ENCODE measurements at regions not wholly inside any gene's neighbourhood (a gene's known extent, or its start where the extent isn't known, plus 50 kb on each side); places are given as distances from the start of the nearest gene placed in this dataset.

DNA sequence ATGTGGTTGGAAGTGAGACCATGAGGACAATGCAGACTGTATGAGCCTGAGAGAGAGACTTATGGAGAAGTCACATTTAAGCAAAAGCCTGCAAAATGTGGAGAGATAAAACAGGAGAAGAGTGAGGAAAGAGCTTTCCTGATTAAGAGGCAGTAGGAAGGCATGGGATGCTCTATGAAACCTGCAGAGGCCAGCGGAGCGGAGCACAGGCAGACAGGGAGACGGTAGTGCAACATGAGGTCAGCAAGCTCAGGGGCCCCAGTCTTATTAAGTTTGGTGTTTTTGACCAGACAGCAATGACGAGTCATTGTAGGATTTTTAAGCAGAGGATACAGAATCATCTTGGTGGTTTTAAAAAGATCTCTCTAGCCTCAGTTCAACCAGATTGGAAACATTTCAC is 721.5 kb upstream of the GOLIM4 start:
- no peak for TF ChIP-seq CTCF (conservative IDR thresholded peaks at IDR 0.05)
- Histone ChIP-seq H3K9ac (ENCODE audit: extremely low read depth, low read length, poor library complexity, severe bottlenecking) (no peak overlapping the region), H3K27me3 (ENCODE audit: control insufficient read depth, insufficient read depth, low read length, poor library complexity, severe bottlenecking) (no peaks in the 10 kb centered on the region), H3K36me3 (ENCODE audit: control insufficient read depth, insufficient read depth, low read length) (no peaks in the 10 kb centered on the region), H3K27ac (ENCODE audit: low read depth, low read length) (no peak overlapping the region), H3K4me1 (ENCODE audit: control insufficient read depth, insufficient read depth, low read length) (no peaks in the 10 kb centered on the region), H3K4me3 (ENCODE audit: low read length) (no peak overlapping the region), H3K9me3 (ENCODE audit: control insufficient read depth, low read length) (no peaks in the 10 kb centered on the region)
- Mint-ChIP-seq H3K4me1 (peaks cover 17% of the 10 kb centered on the region), H3K27ac (no peak overlapping the region), H3K9me3 (no peaks in the 10 kb centered on the region), H3K27me3 (ENCODE audit: insufficient read depth) (no peaks in the 10 kb centered on the region), H3K4me3 (no peak overlapping the region), H3K36me3 (ENCODE audit: low read depth) (no peaks in the 10 kb centered on the region)
- no peak for DNase-seq
- 84 to 93% methylated on average over 4 of the region's 4 CpGs for WGBS, 2 experiments (ENCODE audit: insufficient coverage in 1 of 2, insufficient read length in 1 of 2)

GRCh38 chr3:168815946-168816345 is 720.2 kb upstream of the GOLIM4 start:
- Mint-ChIP-seq H3K4me1 (peaks cover 19% of the 10 kb centered on the region), H3K27me3 (ENCODE audit: insufficient read depth) (no peaks in the 10 kb centered on the region), H3K36me3 (ENCODE audit: low read depth) (no peaks in the 10 kb centered on the region), H3K4me3 (no peak overlapping the region), H3K27ac (peak overlapping the region; percentile 20), H3K9me3 (no peaks in the 10 kb centered on the region)
- H3K27me3 ChIP-seq (ENCODE audit: control insufficient read depth, insufficient read depth, low read length, poor library complexity, severe bottlenecking), result no peaks in the 10 kb centered on the region
- no peak for DNase-seq
- H3K36me3 ChIP-seq (ENCODE audit: control insufficient read depth, insufficient read depth, low read length), result no peaks in the 10 kb centered on the region
- H3K4me1 ChIP-seq (ENCODE audit: control insufficient read depth, insufficient read depth, low read length), result no peaks in the 10 kb centered on the region
- H3K4me3 ChIP-seq (ENCODE audit: low read length), result no peak overlapping the region
- no peak overlapping the region for H3K9ac ChIP-seq (ENCODE audit: extremely low read depth, low read length, poor library complexity, severe bottlenecking)
- no peak for TF ChIP-seq CTCF (conservative IDR thresholded peaks at IDR 0.05)
- WGBS, 2 experiments (ENCODE audit: insufficient coverage in 1 of 2, insufficient read length in 1 of 2), result 94% methylated on average over 2 of the region's 2 CpGs; no CpG with 5 or more reads in 1 of the 2 experiments
- no peaks in the 10 kb centered on the region for H3K9me3 ChIP-seq (ENCODE audit: control insufficient read depth, low read length)
- peak overlapping the region; percentile 52 for H3K27ac ChIP-seq (ENCODE audit: low read depth, low read length)

DNA sequence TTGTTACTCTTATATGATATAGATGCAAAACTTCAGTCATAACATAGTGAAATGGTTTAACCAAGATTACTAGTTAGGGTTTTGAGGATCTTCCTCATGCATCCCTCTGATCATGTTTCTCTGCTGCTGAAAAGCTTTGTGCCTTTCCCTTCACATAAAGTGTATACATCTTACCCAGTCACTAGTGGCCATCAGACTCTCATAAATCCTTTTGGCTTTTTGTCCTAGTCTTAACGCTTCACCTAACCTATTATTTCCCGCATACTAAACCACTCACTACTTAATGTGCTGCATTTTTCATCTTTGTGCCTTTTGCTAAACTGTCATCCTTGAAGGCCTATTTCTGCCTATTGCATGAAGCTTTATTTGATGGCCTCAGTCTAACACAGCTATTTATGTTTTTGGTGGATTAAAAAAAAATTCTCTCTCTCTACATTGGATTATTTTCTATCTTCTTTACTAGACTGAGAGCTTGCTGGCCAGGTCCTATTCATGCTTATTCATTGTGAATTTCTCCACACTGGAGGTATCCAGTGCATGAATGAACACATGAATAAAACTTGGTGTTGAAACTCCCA is 717.6 kb upstream of the GOLIM4 start:
- H3K36me3 Mint-ChIP-seq (ENCODE audit: low read depth), result no peaks in the 10 kb centered on the region
- H3K27ac ChIP-seq (ENCODE audit: low read depth, low read length), result peak overlapping the region; percentile 95
- no peaks in the 10 kb centered on the region for H3K27me3 Mint-ChIP-seq (ENCODE audit: insufficient read depth)
- H3K9me3 ChIP-seq (ENCODE audit: control insufficient read depth, low read length), result no peaks in the 10 kb centered on the region
- TF ChIP-seq CTCF (conservative IDR thresholded peaks at IDR 0.05), result no peak
- H3K27ac Mint-ChIP-seq, result no peak overlapping the region
- no peak for DNase-seq
- H3K9ac ChIP-seq (ENCODE audit: extremely low read depth, low read length, poor library complexity, severe bottlenecking), result no peak overlapping the region
- no peak overlapping the region for H3K4me3 ChIP-seq (ENCODE audit: low read length)
- no peaks in the 10 kb centered on the region for H3K36me3 ChIP-seq (ENCODE audit: control insufficient read depth, insufficient read depth, low read length)
- H3K4me1 Mint-ChIP-seq, result peaks cover 19% of the 10 kb centered on the region
- H3K4me3 Mint-ChIP-seq, result no peak overlapping the region
- H3K4me1 ChIP-seq (ENCODE audit: control insufficient read depth, insufficient read depth, low read length), result no peaks in the 10 kb centered on the region
- WGBS, 2 experiments (ENCODE audit: insufficient coverage in 1 of 2, insufficient read length in 1 of 2), result 76 to 83% methylated on average over 2 of the region's 2 CpGs
- H3K27me3 ChIP-seq (ENCODE audit: control insufficient read depth, insufficient read depth, low read length, poor library complexity, severe bottlenecking), result no peaks in the 10 kb centered on the region
- no peaks in the 10 kb centered on the region for H3K9me3 Mint-ChIP-seq

Data from endodermal cell (in vitro differentiated cells).